COLO668 (cell line): ENCODE measurements at regions not wholly inside any gene's neighbourhood (a gene's known extent, or its start where the extent isn't known, plus 50 kb on each side); places are given as distances from the start of the nearest gene placed in this dataset.

Experiments used
- DNase-seq: peaks from one replicate; lab custom pipeline; 2025; ENCODE audit not compliant: unreplicated experiment; lab: John Stamatoyannopoulos, UW

GRCh38 chr15:25510146-25510545 lies 71.3 kb upstream of the UBE3A start:
- no peak for DNase-seq

GRCh38 chr15:25509703-25510102 lies 70.9 kb upstream of the UBE3A start:
- no peak for DNase-seq

- no peak for DNase-seq
Observed at GRCh38 chr15:25508369-25509002, 69.7 kb upstream of the UBE3A start.

- DNase-seq = no peak
Observed at GRCh38 chr15:25504307-25504706, 65.5 kb upstream of the UBE3A start.

GRCh38 chr15:25501828-25502446 lies 63.1 kb upstream of the UBE3A start:
- peak; percentile 10 for DNase-seq

GRCh38 chr15:25498835-25499234 lies 60.0 kb upstream of the UBE3A start:
- DNase-seq = no peak

GRCh38 chr15:25497934-25498333 lies 59.1 kb upstream of the UBE3A start:
- DNase-seq = no peak

GRCh38 chr15:25493823-25494526 lies 55.2 kb upstream of the UBE3A start:
- DNase-seq = no peak

GRCh38 chr15:25492315-25492714 lies 53.5 kb upstream of the UBE3A start:
- DNase-seq = no peak
